ENCODE measurements at regions not wholly inside any gene's neighbourhood (a gene's known extent, or its start where the extent isn't known, plus 50 kb on each side); places are given as distances from the start of the nearest gene placed in this dataset.

DNA sequence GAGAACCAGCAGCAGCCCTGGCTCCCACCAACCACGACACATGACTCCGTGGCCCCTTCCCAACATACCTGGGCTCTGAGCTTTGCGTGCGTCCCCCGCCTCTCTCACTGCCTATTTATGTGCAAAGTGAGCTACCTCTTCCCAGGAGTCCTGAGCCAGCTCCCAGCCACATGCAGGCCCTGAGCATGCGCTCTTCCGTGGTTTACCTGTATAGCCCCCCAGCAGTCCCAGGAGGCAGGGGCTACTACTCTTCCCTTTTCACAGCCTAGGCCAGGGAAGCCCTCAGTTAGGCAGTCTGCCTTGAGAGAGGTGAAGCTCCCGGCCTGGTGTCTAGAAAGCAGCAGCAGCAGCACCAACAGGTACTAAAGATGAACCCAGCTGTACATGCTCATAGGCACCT, 114.8 kb upstream of the CDYL start:
- TF ChIP-seq, protein P1, sequence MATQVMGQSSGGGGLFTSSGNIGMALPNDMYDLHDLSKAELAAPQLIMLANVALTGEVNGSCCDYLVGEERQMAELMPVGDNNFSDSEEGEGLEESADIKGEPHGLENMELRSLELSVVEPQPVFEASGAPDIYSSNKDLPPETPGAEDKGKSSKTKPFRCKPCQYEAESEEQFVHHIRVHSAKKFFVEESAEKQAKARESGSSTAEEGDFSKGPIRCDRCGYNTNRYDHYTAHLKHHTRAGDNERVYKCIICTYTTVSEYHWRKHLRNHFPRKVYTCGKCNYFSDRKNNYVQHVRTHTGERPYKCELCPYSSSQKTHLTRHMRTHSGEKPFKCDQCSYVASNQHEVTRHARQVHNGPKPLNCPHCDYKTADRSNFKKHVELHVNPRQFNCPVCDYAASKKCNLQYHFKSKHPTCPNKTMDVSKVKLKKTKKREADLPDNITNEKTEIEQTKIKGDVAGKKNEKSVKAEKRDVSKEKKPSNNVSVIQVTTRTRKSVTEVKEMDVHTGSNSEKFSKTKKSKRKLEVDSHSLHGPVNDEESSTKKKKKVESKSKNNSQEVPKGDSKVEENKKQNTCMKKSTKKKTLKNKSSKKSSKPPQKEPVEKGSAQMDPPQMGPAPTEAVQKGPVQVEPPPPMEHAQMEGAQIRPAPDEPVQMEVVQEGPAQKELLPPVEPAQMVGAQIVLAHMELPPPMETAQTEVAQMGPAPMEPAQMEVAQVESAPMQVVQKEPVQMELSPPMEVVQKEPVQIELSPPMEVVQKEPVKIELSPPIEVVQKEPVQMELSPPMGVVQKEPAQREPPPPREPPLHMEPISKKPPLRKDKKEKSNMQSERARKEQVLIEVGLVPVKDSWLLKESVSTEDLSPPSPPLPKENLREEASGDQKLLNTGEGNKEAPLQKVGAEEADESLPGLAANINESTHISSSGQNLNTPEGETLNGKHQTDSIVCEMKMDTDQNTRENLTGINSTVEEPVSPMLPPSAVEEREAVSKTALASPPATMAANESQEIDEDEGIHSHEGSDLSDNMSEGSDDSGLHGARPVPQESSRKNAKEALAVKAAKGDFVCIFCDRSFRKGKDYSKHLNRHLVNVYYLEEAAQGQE (IDR thresholded peaks at IDR 0.05; ENCODE audit: insufficient read depth in 1 of 2, low read depth in 2 of 2, low read length in 2 of 2) = no peak
- TF ChIP-seq POLR2AphosphoS5 (IDR thresholded peaks at IDR 0.05; ENCODE audit: low read depth, low read length) (no peak), TAF1 (IDR thresholded peaks at IDR 0.05; ENCODE audit: borderline replicate concordance, insufficient read depth, low read length) (no peak), SIN3A (IDR thresholded peaks at IDR 0.05; ENCODE audit: borderline replicate concordance, insufficient read depth, low read length) (no peak), FOXP2 (optimal IDR thresholded peaks at IDR 0.05; ENCODE audit: borderline replicate concordance, extremely low read depth, extremely low read length, insufficient read depth) (no peak)

DNA sequence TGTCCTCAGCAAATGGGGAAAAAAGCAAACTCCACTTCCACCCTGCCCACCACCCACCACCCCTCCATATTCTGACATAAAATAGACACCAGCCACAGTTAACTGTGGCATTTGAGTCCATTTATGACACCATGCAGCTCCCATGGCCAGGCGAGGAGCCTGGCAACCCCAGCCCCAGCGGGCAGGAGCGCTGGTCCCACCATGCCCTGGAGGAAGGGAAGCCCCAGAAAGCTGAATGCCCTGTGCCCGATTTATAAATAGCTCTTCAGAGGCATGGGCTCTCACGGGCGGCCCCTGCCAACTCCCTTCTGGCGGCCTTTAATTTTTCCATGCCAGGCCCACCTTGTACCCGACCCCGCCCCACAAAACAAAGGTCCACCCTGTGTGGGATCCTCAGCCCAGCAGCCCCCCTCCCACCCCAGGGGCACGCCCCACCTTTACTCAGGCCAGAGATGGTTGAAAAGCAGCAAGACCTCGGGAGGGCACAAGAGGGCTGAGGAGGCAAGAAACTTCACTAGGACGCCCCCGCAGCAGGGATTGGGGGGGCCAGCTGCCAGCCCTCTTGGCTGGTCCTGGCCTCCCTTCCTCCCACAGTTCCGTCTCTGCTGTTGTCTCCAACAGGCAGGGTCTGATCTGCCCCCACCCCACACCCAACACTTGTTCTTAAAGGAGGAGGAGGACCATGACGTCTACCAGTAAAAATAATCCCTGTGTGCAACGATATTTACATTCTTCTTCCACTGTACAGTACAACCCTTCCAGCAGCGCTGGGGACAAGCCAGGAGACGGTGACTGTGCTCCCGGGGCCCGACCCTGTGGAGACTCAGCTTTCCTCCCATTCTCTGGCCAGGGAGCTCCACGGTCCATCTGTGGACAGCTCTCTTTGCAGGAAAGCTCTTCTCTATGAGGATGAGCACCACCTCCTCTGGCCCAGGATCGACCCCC, 115.6 kb upstream of the CDYL start:
- no peak for TF ChIP-seq FOXP2 (optimal IDR thresholded peaks at IDR 0.05; ENCODE audit: borderline replicate concordance, extremely low read depth, extremely low read length, insufficient read depth)
- TF ChIP-seq, protein P1 (IDR thresholded peaks at IDR 0.05; ENCODE audit: insufficient read depth in 1 of 2, low read depth in 2 of 2, low read length in 2 of 2) = no peak
- TF ChIP-seq POLR2AphosphoS5 (IDR thresholded peaks at IDR 0.05; ENCODE audit: low read depth, low read length) = no peak
- TF ChIP-seq SIN3A (IDR thresholded peaks at IDR 0.05; ENCODE audit: borderline replicate concordance, insufficient read depth, low read length) = no peak
- no peak for TF ChIP-seq TAF1 (IDR thresholded peaks at IDR 0.05; ENCODE audit: borderline replicate concordance, insufficient read depth, low read length)

DNA sequence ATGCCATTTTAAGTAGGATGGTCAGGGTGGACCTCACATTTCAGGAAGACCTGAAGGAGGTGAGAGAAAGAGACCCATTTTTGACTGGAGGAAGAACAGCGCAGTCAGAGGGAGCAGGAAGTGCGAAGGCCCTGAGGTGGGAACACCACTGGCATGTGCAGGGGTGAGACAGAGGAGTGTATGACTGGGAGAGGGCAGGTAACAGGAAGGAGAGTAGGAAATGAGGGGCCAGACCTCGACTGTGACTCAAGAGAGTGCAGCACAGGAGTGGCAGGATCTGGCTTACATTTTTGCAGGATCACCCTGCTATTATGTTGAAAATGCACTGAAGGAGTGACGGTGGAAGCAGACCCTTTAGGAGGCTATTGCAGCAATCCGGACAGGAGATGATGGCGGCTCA, 117.7 kb upstream of the CDYL start:
- TF ChIP-seq, protein P1 (IDR thresholded peaks at IDR 0.05; ENCODE audit: insufficient read depth in 1 of 2, low read depth in 2 of 2, low read length in 2 of 2) = no peak
- no peak for TF ChIP-seq TAF1 (IDR thresholded peaks at IDR 0.05; ENCODE audit: borderline replicate concordance, insufficient read depth, low read length)
- no peak for TF ChIP-seq POLR2AphosphoS5 (IDR thresholded peaks at IDR 0.05; ENCODE audit: low read depth, low read length)
- TF ChIP-seq SIN3A (IDR thresholded peaks at IDR 0.05; ENCODE audit: borderline replicate concordance, insufficient read depth, low read length) = no peak
- no peak for TF ChIP-seq FOXP2 (optimal IDR thresholded peaks at IDR 0.05; ENCODE audit: borderline replicate concordance, extremely low read depth, extremely low read length, insufficient read depth)

DNA sequence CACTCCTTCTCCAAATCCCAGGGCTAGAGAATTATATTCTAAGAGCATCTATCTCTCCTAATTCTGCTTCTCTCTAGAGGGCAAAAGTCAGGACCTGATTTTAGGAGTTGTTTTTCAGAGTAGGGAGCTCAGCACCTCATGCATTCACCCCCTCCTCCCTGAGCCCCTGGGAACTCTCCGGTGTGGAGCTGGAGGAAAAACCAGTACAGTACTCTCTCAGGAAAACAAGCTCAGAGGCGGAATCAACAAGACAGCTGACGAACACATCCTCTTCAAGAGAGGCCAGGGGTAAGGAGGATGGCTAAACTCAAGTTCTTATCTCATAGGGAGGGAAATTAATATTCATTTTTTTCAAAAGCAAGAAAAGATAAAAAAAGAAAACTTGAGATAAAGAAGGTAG, 120.1 kb upstream of the CDYL start:
- TF ChIP-seq TAF1 (IDR thresholded peaks at IDR 0.05; ENCODE audit: borderline replicate concordance, insufficient read depth, low read length) (no peak), FOXP2 (optimal IDR thresholded peaks at IDR 0.05; ENCODE audit: borderline replicate concordance, extremely low read depth, extremely low read length, insufficient read depth) (no peak), POLR2AphosphoS5 (IDR thresholded peaks at IDR 0.05; ENCODE audit: low read depth, low read length) (no peak), SIN3A (IDR thresholded peaks at IDR 0.05; ENCODE audit: borderline replicate concordance, insufficient read depth, low read length) (no peak)
- TF ChIP-seq, protein P1 (IDR thresholded peaks at IDR 0.05; ENCODE audit: insufficient read depth in 1 of 2, low read depth in 2 of 2, low read length in 2 of 2) = no peak

All from PFSK-1 (cell line).